HepG2 (cell line): ENCODE measurements at regions not wholly inside any gene's neighbourhood (a gene's known extent, or its start where the extent isn't known, plus 50 kb on each side); places are given as distances from the start of the nearest gene placed in this dataset.

Experiments
- NFE2 ChIP-seq: sonication (generic); formaldehyde crosslinking; IDR thresholded peaks from 2 replicates; pipeline ENCODE4 v1.4.0; 2020; ENCODE audit warnings: missing genetic modification reagents
- NFRKB ChIP-seq: fragments of 450-650 bp; IDR thresholded peaks from 2 replicates; pipeline ENCODE4 v1.6.1; 2017
- REST ChIP-seq, 2 experiments: IDR thresholded peaks; 2 replicates each; pipeline ENCODE4 v1.6.1; 2011 to 2012; ENCODE audit warnings: low read length in 2 of 2, borderline replicate concordance in 1 of 2, low read depth in 1 of 2, mild to moderate bottlenecking in 1 of 2, moderate library complexity in 1 of 2
- SMC3 ChIP-seq: IDR thresholded peaks from 2 replicates; pipeline ENCODE4 v1.6.1; 2011; ENCODE audit warnings: low read length, improper control_type of control experiment
- YY1 ChIP-seq: IDR thresholded peaks from 2 replicates; pipeline ENCODE4 v1.6.1; 2011; ENCODE audit warnings: low read length, low read depth, moderate library complexity, mild to moderate bottlenecking; ENCODE audit not compliant: insufficient read depth, insufficient replicate concordance
- ZNF253 ChIP-seq: sonication (generic); formaldehyde crosslinking; IDR thresholded peaks from 2 replicates; pipeline ENCODE4 v1.8.0; 2022; ENCODE audit warnings: mild to moderate bottlenecking, missing genetic modification reagents, borderline replicate concordance
- ZNF263 ChIP-seq: sonication (generic); formaldehyde crosslinking; IDR thresholded peaks from 2 replicates; pipeline ENCODE4 v1.4.0; 2020; ENCODE audit warnings: missing genetic modification reagents
- ZNF777 ChIP-seq: sonication (generic); formaldehyde crosslinking; IDR thresholded peaks from 2 replicates; pipeline ENCODE4 v1.4.0; 2020; ENCODE audit warnings: missing genetic modification reagents

- TF ChIP-seq ZNF777 (CRISPR knock-in tag) (no peak), ZNF263 (CRISPR knock-in tag) (no peak), SMC3 (no peak), REST (IDR thresholded peaks at IDR 0.05; ENCODE audit: borderline replicate concordance in 1 of 2, low read depth in 1 of 2, low read length in 2 of 2) (no peak), NFE2 (no peak), NFRKB (no peak), YY1 (no peak), ZNF253 (CRISPR knock-in tag) (no peak)
Observed at GRCh38 chrX:122914256-122914655, 269.8 kb upstream of the GRIA3 start.
